OCI-LY7 (cell line): ENCODE measurements at regions not wholly inside any gene's neighbourhood (a gene's known extent, or its start where the extent isn't known, plus 50 kb on each side); places are given as distances from the start of the nearest gene placed in this dataset.

Experiments used
- CTCF ChIP-seq: fragments of 200-600 bp; sonication (generic); conservative IDR thresholded peaks from 2 replicates; pipeline ENCODE4 v1.5.1; 2014; ENCODE audit warnings: mild to moderate bottlenecking, antibody characterized with exemption, low read length, moderate library complexity, mixed read lengths
- EZH2phosphoT487 ChIP-seq: fragments of 200-600 bp; sonication (generic); IDR thresholded peaks from 2 replicates; pipeline ENCODE4 v1.6.1; 2018; ENCODE audit warnings: low read depth, borderline replicate concordance, mild to moderate bottlenecking, mixed run types, antibody characterized with exemption, low read length, moderate library complexity, mixed read lengths

- no peak for TF ChIP-seq EZH2phosphoT487
- no peak for TF ChIP-seq CTCF
Measured at GRCh38 chr13:89686171-89686570, 1661.3 kb upstream of the MIR17HG start.
